ENCODE measurements at regions not wholly inside any gene's neighbourhood (a gene's known extent, or its start where the extent isn't known, plus 50 kb on each side); places are given as distances from the start of the nearest gene placed in this dataset.

GRCh38 chr14:86885280-86885679 is 1107.7 kb downstream of the GALC start:
- TF ChIP-seq POLR2A (IDR thresholded peaks at IDR 0.05): no peak
- TF ChIP-seq CTCF (IDR thresholded peaks at IDR 0.05): no peak

Data from adrenal gland (tissue), 5 donors.